GM23248 (cell line): ENCODE measurements at regions not wholly inside any gene's neighbourhood (a gene's known extent, or its start where the extent isn't known, plus 50 kb on each side); places are given as distances from the start of the nearest gene placed in this dataset.

Experiments used
- DNase-seq: peaks from one replicate; pipeline ENCODE4 v3.0.0-alpha.2; 2015
- H2AFZ ChIP-seq: fragments of 200-600 bp; sonication (generic); 2 replicates; pipeline ENCODE4 v1.6.1; 2016; ENCODE audit warnings: antibody characterized with exemption
- H3F3A ChIP-seq: fragments of 200-600 bp; sonication (generic); 2 replicates; pipeline ENCODE4 v1.6.1; 2016; ENCODE audit warnings: mild to moderate bottlenecking, antibody characterized with exemption, mixed run types; ENCODE audit not compliant: insufficient read depth
- H3K27ac ChIP-seq: fragments of 200-600 bp; sonication (generic); 2 replicates; pipeline ENCODE4 v1.5.1; 2016; ENCODE audit warnings: mild to moderate bottlenecking
- H3K27me3 ChIP-seq: fragments of 200-600 bp; sonication (generic); replicated peaks from 2 replicates; pipeline ENCODE4 v1.6.1; 2016; ENCODE audit warnings: mild to moderate bottlenecking; ENCODE audit not compliant: insufficient read depth
- H3K36me3 ChIP-seq: fragments of 200-600 bp; sonication (generic); 2 replicates; pipeline ENCODE4 v1.6.1; 2016; ENCODE audit warnings: low read depth, mild to moderate bottlenecking
- H3K4me1 ChIP-seq: fragments of 200-600 bp; sonication (generic); 2 replicates; pipeline ENCODE4 v1.6.1; 2016; ENCODE audit warnings: mild to moderate bottlenecking; ENCODE audit not compliant: insufficient read depth
- H3K4me2 ChIP-seq: fragments of 200-600 bp; sonication (generic); one replicate; pipeline ENCODE4 v1.6.1; 2016; ENCODE audit warnings: mild to moderate bottlenecking; ENCODE audit not compliant: unreplicated experiment
- H3K4me3 ChIP-seq: fragments of 200-600 bp; sonication (generic); 2 replicates; pipeline ENCODE4 v1.5.1; 2016; ENCODE audit warnings: mild to moderate bottlenecking
- H3K79me2 ChIP-seq: fragments of 200-600 bp; sonication (generic); 2 replicates; pipeline ENCODE4 v1.6.1; 2016; ENCODE audit warnings: mild to moderate bottlenecking; ENCODE audit not compliant: insufficient read depth
- H3K9ac ChIP-seq: fragments of 200-600 bp; sonication (generic); 2 replicates; pipeline ENCODE4 v1.6.1; 2016; ENCODE audit warnings: mild to moderate bottlenecking
- H3K9me2 ChIP-seq: fragments of 200-600 bp; sonication (generic); 2 replicates; pipeline ENCODE4 v1.6.1; 2016; ENCODE audit warnings: mixed run types, mild to moderate bottlenecking, moderate library complexity; ENCODE audit not compliant: insufficient read depth
- H3K9me3 ChIP-seq: fragments of 200-600 bp; sonication (generic); one replicate; pipeline ENCODE4 v1.6.1; 2017; ENCODE audit warnings: low read depth
- H4K20me1 ChIP-seq: fragments of 200-600 bp; sonication (generic); 2 replicates; pipeline ENCODE4 v1.6.0; 2016; ENCODE audit not compliant: insufficient read depth
- EZH2 ChIP-seq: fragments of 200-600 bp; sonication (generic); IDR thresholded peaks from 2 replicates; pipeline ENCODE4 v1.6.1; 2018; ENCODE audit warnings: antibody characterized with exemption, mild to moderate bottlenecking; ENCODE audit not compliant: insufficient read depth, poor library complexity, severe bottlenecking
- EZH2phosphoT487 ChIP-seq: fragments of 200-600 bp; sonication (generic); IDR thresholded peaks from 2 replicates; pipeline ENCODE4 v1.6.1; 2018; ENCODE audit warnings: antibody characterized with exemption, moderate library complexity, mild to moderate bottlenecking, low read depth; ENCODE audit not compliant: insufficient read depth
- WGBS, 2 experiments: methylation state at CpG; one replicate each; pipeline ENCODE4 v1.1.6; 2015 to 2017; ENCODE audit warnings: low lambda C conversion rate in 2 of 2, low coverage in 1 of 2; ENCODE audit errors: missing lambda C conversion rate in 2 of 2; 5-methylcytosine and 5-hydroxymethylcytosine counted together
- in situ Hi-C: fragments of 300-500 bp; cut with MboI; formaldehyde crosslinking; loops from 2 replicates; pipeline ENCODE4 v1.15.0; 2020

DNA sequence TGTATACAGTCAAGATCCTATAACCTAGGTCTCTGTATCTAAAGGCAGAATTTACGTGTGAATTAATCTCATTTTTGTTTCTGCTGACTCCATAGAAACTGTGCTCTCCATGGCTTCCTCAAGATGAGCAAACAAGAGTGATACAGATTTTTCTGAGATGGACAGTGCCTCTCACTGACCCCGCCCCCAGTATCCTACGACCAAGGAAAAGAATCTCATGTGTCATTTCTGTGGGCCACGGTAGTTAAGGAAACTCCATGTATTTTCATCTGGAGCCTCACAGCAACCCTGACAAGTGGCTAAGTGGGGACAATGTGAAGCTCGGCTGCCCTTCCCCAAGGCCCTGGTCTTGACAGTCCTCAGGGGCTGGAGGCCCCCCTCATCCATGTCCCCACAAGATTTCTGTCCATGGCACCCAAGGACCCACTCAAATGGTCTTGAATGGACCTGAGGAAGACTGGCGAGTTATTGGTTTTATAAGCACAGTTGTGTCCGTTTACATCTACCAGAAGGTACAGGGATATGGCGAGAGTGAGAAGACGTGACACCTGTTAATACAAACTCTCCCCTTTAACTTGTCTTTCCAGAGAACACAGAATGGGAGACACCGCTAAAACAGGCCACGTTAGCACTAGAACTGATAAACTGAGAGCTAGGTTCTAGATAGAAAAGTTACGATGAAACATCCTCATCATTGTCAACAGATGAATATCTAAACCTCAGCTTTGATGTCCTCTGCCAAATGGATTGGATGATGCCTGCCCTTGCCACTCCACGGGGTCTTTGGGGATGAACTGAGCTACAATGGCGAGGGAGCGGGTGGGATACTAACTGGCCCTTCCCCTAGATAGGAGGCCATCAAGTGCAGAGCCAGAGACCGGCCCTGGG, 108.4 kb upstream of the EGLN3 start:
- H3K36me3 ChIP-seq, result no peaks in the 10 kb centered on the region
- no peaks in the 10 kb centered on the region for H3K9me2 ChIP-seq
- H3K4me3 ChIP-seq, result peak overlapping the region; percentile 76
- H3K9me3 ChIP-seq, result no peaks in the 10 kb centered on the region
- peaks cover 9% of the 10 kb centered on the region; the same call in 1 of the 2 replicates for H3F3A ChIP-seq
- H3K79me2 ChIP-seq, result no peaks in the 10 kb centered on the region
- no peaks in the 10 kb centered on the region for H4K20me1 ChIP-seq
- peak overlapping the region; percentile 85 for H2AFZ ChIP-seq
- H3K27me3 ChIP-seq, result no peaks in the 10 kb centered on the region
- WGBS, 2 experiments, result 82 to 86% methylated on average over 15 to 16 of the region's 16 CpGs
- TF ChIP-seq EZH2, result no peak
- TF ChIP-seq EZH2phosphoT487, result no peak
- peak overlapping the region; percentile 73 for H3K4me2 ChIP-seq
- H3K9ac ChIP-seq, result peak overlapping the region; percentile 68
- peaks cover 4% of the 10 kb centered on the region; the same call in 1 of the 2 replicates for H3K4me1 ChIP-seq
- in situ Hi-C loops, result no loop called here
- no peak for DNase-seq
- no peak overlapping the region for H3K27ac ChIP-seq

DNA sequence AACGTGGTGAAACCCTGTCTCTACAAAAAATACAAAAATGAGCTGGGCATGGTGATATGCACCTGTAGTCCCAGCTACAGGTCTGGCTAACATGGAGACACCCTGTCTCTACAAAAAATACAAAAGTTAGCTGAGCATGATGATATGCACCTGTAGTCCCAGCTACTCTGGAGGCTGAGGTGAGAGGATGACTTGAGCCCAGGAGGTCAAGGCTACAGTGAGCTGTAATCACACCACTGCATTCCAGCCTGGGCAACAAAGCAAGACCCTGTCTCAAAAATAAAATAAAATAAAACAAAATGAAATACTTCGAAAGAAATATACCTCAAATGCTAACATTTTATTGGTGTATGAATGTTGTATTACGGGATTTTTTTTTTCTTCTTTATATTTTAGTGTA, 107.6 kb upstream of the EGLN3 start:
- Histone ChIP-seq H2AFZ (no peak overlapping the region), H3K9ac (no peak overlapping the region), H4K20me1 (no peaks in the 10 kb centered on the region), H3K79me2 (no peaks in the 10 kb centered on the region), H3K4me3 (no peak overlapping the region), H3K36me3 (no peaks in the 10 kb centered on the region), H3K4me2 (no peak overlapping the region), H3K27ac (no peak overlapping the region), H3F3A (0 out of 2 replicates have a peak, but pooled peaks cover 9% of the 10 kb centered on the region), H3K27me3 (no peaks in the 10 kb centered on the region), H3K9me2 (no peaks in the 10 kb centered on the region), H3K4me1 (peaks cover 3% of the 10 kb centered on the region), H3K9me3 (no peaks in the 10 kb centered on the region)
- DNase-seq, result no peak
- no peak for TF ChIP-seq EZH2
- no peak for TF ChIP-seq EZH2phosphoT487
- 68 to 74% methylated on average over 3 of the region's 3 CpGs for WGBS, 2 experiments
- in situ Hi-C loops, result no loop called here

GRCh38 chr14:34056046-34056445, 105.2 kb upstream of the EGLN3 start:
- H3K27ac ChIP-seq, result no peak overlapping the region
- peaks cover 24% of the 10 kb centered on the region for H3F3A ChIP-seq
- no peaks in the 10 kb centered on the region for H3K9me2 ChIP-seq
- H3K79me2 ChIP-seq, result no peaks in the 10 kb centered on the region
- no peak overlapping the region for H3K9ac ChIP-seq
- no peaks in the 10 kb centered on the region for H3K36me3 ChIP-seq
- TF ChIP-seq EZH2 (no peak), EZH2phosphoT487 (no peak)
- no peak overlapping the region for H3K4me2 ChIP-seq
- no peaks in the 10 kb centered on the region for H3K9me3 ChIP-seq
- H3K27me3 ChIP-seq, result no peaks in the 10 kb centered on the region
- WGBS, 2 experiments, result 73% methylated on average over 1 of the region's 1 CpG; no CpG with 5 or more reads in 1 of the 2 experiments
- no peak overlapping the region for H3K4me3 ChIP-seq
- in situ Hi-C loops, result no loop called here
- DNase-seq, result no peak
- H3K4me1 ChIP-seq, result peaks cover 17% of the 10 kb centered on the region
- no peaks in the 10 kb centered on the region for H4K20me1 ChIP-seq
- H2AFZ ChIP-seq, result no peak overlapping the region

GRCh38 chr14:34055157-34055950, 104.5 kb upstream of the EGLN3 start:
- Histone ChIP-seq H4K20me1 (no peaks in the 10 kb centered on the region), H3K4me2 (no peak overlapping the region), H3K27me3 (no peaks in the 10 kb centered on the region), H3K4me3 (no peak overlapping the region), H3K4me1 (peaks cover 17% of the 10 kb centered on the region), H3K9ac (no peak overlapping the region), H3K79me2 (no peaks in the 10 kb centered on the region), H3K27ac (no peak overlapping the region), H3K9me3 (no peaks in the 10 kb centered on the region), H3K9me2 (no peaks in the 10 kb centered on the region), H3F3A (peaks cover 22% of the 10 kb centered on the region), H2AFZ (no peak overlapping the region), H3K36me3 (no peaks in the 10 kb centered on the region)
- DNase-seq, result no peak
- 92 to 96% methylated on average over 2 of the region's 2 CpGs for WGBS, 2 experiments
- in situ Hi-C loops, result no loop called here
- TF ChIP-seq EZH2, result no peak
- no peak for TF ChIP-seq EZH2phosphoT487
